ENCODE measurements at regions not wholly inside any gene's neighbourhood (a gene's known extent, or its start where the extent isn't known, plus 50 kb on each side); places are given as distances from the start of the nearest gene placed in this dataset.

GRCh38 chr17:13352747-13353415 is 248.8 kb downstream of the HS3ST3A1 start:
- no peak for DNase-seq

DNA sequence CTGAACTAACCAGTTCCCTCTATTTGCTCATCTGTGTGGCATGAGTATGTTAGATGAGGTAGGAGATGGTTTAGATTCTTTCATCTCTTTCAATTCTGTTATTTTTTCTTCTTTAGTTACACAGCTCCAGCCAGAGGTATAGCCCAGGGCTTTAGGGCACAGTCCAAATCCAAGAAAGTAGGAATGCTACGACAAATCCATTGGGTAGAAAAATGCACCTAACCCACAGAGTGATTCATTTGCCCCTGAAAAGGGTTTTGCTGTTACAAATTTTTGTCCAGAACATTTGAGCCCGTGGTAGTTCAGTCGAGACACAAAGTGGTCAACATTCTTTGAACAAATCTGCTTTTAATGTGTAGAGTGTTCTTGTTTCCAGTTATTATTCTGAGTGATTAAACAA is 250.7 kb downstream of the HS3ST3A1 start:
- DNase-seq, result no peak

DNA sequence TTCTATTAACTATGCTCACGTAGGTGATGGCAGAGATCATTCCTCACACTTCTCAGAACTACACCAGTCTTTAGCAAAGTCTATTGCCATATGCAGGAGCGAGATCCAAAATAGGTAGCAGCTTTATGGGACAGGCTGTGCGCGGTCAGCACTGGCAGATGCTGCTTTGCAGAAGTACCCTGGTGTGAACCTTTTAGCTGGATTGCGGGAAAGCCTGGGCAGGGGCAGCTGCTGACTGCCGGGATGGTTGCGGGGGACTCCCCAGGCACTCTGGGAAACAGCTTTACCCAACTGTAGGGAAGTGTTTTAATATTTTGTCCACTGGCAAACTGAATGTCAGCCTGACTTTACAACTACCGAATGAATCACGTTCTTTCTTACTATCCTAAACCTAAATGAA is 251.3 kb downstream of the HS3ST3A1 start:
- no peak for DNase-seq

GRCh38 chr17:13346996-13347762 is 254.6 kb downstream of the HS3ST3A1 start:
- DNase-seq, result no peak

DNA sequence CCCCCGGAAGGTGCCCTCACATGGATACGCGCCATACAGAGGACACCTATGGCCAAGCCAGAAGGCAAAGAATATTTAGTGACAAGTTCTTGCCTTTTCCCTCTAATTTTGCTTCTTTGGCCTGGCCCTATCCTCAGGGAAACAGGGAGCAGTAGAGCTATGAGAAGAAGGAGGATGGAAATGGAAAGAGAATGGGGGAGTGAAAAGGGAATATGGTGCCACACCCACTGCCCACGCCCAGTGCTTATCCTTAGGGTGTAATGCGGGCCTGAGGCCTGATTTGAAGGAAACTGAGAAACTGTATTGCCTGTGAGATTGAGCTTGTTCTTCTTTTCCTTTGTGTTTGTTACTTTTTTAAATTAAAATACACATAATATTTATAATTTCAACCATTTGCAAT is 255.1 kb downstream of the HS3ST3A1 start:
- no peak for DNase-seq

DNA sequence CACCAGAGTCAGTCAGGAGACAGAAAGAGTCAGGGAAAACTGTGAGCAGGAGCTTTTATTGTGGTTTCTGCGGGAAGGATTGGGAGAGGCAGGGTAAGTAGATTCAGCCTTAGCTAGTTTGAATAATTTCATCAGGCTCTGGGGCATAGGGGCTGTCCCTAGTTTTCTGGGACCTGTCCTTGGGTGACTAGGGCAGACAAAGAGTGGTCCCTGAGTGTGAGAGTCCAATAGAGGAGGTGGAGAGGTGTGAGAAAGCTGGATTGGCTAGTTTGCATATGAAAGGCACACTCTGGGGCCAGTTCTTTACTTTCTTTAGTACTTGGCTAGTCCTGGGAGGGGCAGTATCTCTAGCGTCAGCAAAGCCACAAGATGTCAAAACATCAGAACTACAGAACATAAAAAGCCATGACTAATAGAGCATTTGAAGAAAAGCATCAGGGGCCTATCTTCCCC is 255.6 kb downstream of the HS3ST3A1 start:
- no peak for DNase-seq

- DNase-seq, result no peak
Measured at GRCh38 chr17:13338421-13338820, 263.3 kb downstream of the HS3ST3A1 start.

GRCh38 chr17:13337864-13338371 is 263.8 kb downstream of the HS3ST3A1 start:
- peak; percentile 50 for DNase-seq

DNA sequence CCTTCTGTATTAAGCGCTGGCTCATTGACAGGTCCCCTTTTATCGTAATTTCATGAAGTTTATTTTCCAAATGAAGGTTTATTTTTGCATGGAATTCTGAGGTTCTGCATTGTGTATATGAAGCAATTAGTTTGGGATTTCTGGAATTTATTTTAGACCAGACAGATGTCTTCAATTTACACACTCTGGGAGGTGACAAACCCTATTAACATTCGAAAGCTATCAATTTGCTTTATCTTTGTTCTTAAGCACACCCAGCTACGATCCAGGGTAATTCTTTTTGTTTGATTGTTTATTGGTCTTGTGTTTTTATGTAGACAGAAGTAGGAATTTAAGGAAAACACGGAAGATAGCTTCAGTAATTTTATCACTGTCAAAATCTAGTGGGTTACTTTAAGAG is 264.6 kb downstream of the HS3ST3A1 start:
- no peak for DNase-seq

DNA sequence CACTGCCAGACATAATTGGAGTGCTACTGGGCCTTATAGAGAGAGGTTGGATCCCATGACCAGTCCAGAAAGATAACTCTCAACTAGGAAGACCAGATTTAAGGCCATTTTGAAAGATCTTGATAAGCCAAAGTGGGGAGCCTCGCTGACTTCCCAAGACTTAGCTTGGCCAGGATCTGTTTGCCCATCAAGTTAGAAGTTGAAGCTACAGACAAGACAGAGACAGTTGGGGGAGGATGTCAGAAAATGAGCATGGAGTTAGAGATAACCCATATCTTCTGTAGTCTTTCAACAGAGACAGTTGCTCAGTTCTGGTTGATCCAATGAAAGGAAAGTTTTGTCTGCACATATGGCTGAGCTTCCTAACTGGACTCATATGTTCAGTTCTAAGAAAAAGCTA is 267.4 kb downstream of the HS3ST3A1 start:
- DNase-seq, result no peak

- DNase-seq, result no peak
Measured at GRCh38 chr17:13333661-13334060, 268.1 kb downstream of the HS3ST3A1 start.

- DNase-seq, result no peak
Measured at GRCh38 chr17:13332207-13332606, 269.5 kb downstream of the HS3ST3A1 start.

DNA sequence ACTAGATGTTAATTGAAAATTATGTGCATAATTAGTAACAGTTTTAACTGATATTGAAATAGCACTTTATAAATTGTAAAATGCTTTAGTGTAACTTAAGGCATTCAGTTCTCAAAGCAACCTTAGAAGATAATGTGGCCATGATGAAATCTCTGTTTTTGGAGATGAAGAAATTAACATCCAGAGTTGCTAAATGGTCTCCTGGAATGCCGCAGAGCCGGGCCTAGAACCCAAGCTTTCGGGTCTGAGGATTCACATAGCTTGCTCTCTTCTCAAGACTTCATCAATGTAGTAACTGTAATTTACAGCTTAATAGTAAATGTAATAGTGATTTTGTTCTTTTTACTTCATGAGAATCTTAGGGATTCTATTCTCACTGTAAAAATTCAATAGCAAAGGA is 272.3 kb downstream of the HS3ST3A1 start:
- no peak for DNase-seq

- DNase-seq, result no peak
Measured at GRCh38 chr17:13323990-13324389, 277.7 kb downstream of the HS3ST3A1 start.

- no peak for DNase-seq
Measured at GRCh38 chr17:13321951-13322701, 279.6 kb downstream of the HS3ST3A1 start.

DNA sequence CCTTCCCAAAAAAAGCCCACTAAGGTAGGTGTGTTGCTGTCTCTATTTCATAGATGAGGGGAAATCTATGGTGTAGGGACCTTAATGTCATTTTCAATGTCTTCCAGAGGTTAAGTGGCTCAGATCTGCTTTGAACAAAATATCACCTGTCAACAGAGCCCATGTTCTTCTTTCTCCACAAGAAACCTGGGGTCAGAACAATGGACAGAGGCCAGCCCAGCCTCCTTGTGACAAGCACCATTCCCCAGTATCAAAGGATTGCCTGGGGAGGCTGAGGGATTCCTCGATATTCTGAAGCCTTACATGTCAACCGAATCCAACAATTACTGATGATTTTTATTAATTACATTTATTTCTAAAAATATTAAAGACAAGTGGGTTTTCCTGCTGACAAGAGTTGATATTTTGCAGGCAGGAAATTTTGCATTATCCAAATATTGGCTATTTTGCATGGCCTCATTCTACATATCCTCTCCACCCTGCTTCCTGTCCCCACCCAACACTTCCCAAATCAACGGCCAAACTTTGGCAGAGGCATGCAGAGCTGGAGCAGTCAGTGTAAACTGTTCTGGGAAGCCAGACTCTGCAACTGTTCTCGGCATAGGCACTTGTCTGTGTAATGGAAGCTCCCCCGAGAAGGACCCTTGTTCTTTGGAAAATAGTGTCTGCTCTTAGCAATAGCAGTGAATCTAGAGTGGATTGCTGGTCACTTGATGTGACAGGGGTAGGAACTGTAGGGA is 281.5 kb downstream of the HS3ST3A1 start:
- no peak for DNase-seq

GRCh38 chr17:13316657-13317056 is 285.1 kb downstream of the HS3ST3A1 start:
- DNase-seq, result no peak

DNA sequence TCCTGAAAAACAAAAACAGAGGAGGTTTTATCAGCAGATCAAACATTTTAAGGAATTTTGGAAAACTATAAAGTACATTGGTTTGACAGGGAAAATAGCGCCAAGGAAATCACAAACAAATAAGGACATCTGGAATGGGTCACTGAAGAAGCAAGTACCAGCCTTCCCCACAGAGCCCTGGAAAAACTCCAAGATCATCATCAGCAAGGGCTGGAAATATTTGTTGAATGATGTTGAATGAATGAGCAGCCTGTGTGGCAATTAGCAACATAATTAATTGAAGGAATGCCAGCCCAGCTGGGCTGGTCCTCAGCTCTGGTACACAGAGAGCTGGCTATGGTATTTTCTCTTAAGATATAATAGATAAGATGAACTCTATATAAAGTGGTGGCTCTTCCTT is 290.4 kb downstream of the HS3ST3A1 start:
- no peak for DNase-seq

DNA sequence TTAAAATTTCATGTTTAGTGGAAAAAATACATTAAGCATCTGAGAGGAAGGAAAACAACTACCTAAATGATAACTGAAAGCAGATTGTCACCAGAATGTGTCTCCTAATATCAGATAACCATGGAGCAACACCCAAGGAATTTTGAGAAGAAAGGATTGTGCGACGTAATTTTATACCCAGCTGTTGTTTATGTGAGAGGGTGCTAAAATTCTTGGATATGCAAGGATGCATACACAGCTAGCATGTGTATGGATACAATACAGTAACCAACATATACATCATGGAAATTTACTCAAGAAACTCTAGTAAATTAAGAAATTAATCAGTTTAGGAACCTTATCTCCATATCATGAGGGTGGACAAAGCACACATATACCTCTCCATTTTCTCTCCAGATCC is 290.9 kb downstream of the HS3ST3A1 start:
- no peak for DNase-seq

DNA sequence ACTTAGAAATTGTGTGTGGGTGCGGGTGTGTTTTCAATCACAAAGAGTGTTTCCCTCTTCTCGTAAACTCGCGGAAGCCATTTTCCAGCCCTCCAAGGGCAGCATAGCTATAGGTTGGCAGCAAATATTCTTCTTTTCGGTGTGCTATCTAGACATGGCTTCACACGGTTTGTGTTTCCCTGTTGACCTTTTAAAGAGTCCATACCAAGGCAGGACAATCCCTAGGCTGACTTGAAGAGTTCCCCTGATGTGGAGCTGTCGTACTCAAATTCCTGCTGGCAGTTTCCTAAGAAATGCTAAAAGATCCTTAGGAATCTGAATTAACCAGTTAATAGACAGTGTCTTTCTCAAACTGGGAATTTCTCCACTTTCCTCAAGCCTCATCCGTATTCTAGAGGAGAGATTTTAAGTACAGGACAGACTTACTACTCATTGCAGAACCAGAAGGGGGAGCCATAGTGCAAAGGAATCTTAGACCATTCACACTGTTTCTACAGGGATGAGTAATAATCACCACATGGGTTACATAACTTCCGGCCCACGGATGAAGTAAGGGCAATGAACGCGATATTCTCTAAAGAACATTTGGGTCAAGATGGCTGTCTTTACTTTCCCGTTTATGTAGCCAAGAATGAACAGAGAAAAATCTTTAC is 288.6 kb upstream of the ELAC2 start:
- DNase-seq, result peak; percentile 0

- no peak for DNase-seq
Measured at GRCh38 chr17:13302983-13303382, 285.2 kb upstream of the ELAC2 start.

DNA sequence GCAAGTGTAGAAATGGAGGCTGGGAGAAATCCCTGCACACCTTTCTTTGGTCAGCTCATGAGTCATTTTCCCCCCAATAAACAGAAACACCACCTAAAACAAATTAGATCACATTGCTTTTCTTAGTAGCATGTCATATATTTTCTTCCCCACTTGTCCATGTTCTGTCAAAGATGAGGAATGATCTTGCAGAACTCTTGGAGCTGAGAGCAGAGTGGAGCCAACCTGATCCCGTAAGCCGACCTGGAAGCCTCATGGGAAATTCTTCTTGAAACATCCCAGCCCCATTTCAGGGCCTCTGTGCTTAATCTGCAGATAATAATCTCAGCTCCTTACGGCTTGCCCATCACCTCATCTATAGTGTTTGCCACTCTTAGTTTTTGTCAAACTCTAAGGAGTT is 284.6 kb upstream of the ELAC2 start:
- DNase-seq, result no peak
